ENCODE measurements at regions not wholly inside any gene's neighbourhood (a gene's known extent, or its start where the extent isn't known, plus 50 kb on each side); places are given as distances from the start of the nearest gene placed in this dataset.

DNA sequence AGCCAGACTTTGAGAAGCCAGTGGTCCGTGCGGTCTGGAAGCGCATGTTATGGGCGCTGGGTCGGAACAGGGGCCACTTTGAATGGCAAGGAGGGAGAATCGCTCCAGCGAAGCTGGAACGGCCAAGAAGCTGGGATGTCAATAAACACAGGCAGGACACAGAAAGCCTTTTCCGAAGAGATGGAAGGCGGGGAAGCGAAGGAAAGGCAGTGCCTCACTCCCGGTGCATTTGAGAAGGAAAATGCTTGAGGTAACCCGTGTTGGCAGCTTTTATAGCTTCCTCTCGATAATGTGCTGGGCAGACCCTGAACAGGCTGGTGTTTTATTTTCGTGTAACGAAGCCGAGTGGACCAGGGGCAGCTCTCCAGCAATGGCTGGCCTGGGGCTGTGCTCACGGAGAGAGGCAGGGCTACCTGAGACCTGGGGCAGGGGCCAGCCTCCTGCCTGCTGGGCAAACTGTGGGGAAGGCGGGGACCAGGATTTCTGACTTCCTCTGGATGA is 84.2 kb upstream of the SPRY4 start (continued):
- TF ChIP-seq, protein P1, sequence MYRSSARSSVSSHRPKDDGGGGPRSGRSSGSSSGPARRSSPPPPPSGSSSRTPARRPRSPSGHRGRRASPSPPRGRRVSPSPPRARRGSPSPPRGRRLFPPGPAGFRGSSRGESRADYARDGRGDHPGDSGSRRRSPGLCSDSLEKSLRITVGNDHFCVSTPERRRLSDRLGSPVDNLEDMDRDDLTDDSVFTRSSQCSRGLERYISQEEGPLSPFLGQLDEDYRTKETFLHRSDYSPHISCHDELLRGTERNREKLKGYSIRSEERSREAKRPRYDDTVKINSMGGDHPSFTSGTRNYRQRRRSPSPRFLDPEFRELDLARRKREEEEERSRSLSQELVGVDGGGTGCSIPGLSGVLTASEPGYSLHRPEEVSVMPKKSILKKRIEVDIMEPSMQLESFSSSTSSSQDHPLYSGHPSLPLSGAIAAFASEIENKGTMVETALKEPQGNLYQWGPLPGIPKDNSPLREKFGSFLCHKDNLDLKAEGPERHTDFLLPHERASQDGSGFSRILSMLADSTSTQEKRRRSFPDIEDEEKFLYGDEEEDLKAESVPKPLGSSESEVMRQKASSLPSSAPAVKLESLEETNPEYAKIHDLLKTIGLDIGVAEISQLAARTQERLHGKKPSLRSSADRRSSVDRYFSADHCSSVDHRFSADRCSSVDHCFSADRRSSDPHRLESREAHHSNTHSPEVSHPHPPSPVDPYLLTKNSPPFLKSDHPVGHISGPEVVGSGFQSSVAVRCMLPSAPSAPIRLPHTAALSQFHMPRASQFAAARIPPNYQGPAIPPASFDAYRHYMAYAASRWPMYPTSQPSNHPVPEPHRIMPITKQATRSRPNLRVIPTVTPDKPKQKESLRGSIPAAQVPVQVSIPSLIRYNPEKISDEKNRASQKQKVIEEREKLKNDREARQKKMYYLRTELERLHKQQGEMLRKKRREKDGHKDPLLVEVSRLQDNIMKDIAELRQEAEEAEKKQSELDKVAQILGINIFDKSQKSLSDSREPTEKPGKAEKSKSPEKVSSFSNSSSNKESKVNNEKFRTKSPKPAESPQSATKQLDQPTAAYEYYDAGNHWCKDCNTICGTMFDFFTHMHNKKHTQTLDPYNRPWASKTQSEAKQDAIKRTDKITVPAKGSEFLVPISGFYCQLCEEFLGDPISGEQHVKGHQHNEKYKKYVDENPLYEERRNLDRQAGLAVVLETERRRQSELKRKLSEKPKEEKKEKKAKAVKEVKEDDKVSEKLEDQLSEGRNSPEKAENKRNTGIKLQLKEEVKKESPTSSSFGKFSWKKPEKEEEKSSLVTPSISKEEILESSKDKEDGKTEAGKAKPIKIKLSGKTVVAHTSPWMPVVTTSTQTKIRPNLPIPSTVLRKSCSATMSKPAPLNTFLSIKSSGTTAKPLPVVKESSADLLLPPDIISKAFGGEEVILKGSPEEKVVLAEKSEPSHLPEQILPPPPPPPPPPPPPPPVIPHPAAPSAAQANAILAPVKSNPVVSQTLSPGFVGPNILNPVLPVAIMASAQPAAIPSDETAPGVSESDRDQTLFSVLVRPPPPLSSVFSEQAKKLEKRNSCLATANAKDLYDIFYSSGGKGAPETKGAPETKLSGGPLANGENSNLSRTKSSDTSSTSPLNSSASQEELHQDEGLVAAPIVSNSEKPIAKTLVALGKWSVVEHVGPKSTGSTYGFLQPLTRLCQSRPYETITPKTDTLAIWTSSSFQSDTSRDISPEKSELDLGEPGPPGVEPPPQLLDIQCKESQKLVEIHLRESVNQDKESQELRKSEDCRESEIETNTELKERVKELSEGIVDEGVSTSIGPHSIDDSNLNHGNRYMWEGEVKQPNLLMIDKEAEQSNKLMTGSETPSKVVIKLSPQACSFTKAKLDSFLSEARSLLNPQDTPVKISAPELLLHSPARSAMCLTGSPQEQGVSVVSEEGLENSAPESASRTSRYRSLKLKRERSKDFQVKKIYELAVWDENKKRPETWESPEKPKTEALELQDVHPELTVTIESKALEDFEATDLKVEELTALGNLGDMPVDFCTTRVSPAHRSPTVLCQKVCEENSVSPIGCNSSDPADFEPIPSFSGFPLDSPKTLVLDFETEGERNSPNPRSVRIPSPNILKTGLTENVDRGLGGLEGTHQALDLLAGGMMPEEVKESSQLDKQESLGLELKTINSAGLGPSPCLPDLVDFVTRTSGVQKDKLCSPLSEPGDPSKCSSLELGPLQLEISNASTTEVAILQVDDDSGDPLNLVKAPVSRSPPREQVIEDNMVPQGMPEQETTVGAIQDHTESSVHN (IDR thresholded peaks at IDR 0.05; ENCODE audit: borderline replicate concordance in 1 of 2, low read depth in 1 of 2) = no peak
- no peak for TF ChIP-seq RHOXF2B (CRISPR knock-in tag; conservative IDR thresholded peaks at IDR 0.05)
- TF ChIP-seq ZNF57 (CRISPR knock-in tag; IDR thresholded peaks at IDR 0.05) = no peak
- no peak for TF ChIP-seq BRD4 (IDR thresholded peaks at IDR 0.05)
- no peak for TF ChIP-seq NCOR1 (IDR thresholded peaks at IDR 0.05)
- TF ChIP-seq SMAD1 (IDR thresholded peaks at IDR 0.05; ENCODE audit: low read depth, low read length, partially characterized antibody) = no peak
- no peak for TF ChIP-seq HDAC2 (IDR thresholded peaks at IDR 0.05)
- TF ChIP-seq, protein P2, sequence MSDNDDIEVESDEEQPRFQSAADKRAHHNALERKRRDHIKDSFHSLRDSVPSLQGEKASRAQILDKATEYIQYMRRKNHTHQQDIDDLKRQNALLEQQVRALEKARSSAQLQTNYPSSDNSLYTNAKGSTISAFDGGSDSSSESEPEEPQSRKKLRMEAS (CRISPR knock-in tag; IDR thresholded peaks at IDR 0.05) = no peak
- TF ChIP-seq PTRF (tag; IDR thresholded peaks at IDR 0.05) = no peak
- no peak for TF ChIP-seq ZKSCAN8 (CRISPR knock-in tag; IDR thresholded peaks at IDR 0.05)
- TF ChIP-seq STAG1 (CRISPR knock-in tag; IDR thresholded peaks at IDR 0.05; ENCODE audit: borderline replicate concordance) = no peak
- TF ChIP-seq RBM39 (optimal IDR thresholded peaks at IDR 0.05; ENCODE audit: low read depth, low read length) = no peak

All from K562 (cell line).